ENCODE measurements at regions not wholly inside any gene's neighbourhood (a gene's known extent, or its start where the extent isn't known, plus 50 kb on each side); places are given as distances from the start of the nearest gene placed in this dataset.

DNA sequence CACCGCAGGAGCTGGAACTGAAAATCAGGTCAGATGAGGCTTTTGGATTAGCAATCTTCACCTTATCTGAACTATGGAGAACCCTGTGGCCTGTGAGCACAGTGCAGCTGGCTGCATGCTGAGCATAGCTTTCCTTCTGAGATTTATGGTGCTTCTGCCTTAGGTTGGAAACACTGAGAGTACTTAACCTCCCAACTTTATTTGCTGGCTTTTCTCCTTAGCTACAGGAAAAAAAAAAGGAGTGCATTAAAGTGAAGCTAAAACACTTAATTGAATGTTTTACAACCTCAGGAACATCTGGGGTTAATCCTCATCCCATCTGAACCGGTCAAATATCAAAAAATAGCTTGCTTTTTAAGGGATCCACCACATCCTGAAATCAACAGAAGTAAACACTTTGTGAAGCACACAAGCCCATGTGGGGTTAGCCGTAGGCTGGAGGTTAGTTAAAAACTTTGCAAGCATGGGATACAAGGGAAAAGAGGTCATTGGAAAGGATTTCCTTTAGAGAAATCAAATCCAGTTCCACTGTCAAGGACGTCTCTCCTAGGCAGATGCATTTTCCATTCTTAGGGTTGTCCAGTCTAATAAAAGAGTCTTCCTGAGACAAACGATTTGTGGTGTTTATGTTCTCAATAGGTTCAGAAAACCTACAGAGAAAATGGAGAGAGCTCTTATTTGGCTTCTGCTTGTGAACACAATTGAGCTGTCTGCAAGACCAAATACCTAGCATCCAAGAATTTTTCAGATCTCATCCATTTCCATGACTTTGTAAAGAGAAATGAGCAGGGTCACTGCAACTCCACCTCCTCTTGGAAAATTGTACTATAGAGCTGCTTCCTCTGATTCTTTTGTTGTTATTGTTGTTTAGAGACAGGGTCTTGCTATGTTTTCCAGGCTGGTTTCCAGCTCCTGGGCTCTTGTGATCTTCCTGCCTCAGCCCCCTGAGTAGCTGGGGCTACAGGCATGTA, 470.4 kb upstream of the IGFBP3 start:
- no peak for DNase-seq

DNA sequence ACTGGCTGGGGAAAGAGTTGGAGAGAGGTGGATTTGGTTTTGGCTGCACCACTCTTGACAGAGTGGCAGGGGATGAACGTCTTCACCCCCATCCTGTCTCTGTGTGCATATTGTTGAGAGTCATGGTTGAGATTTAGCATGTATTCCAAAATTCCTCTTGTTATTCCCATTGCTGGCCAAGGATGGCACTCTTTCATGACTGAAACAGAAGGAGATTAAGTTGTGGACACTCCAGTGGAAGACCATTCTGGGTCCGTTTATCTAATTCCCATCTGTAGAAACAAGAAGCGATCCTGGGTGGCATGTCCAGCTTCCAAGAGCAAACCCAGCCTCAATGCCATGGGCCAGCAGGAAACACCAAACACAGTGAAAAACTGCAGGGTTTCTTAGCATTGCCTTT, 469.0 kb upstream of the IGFBP3 start:
- DNase-seq = no peak

DNA sequence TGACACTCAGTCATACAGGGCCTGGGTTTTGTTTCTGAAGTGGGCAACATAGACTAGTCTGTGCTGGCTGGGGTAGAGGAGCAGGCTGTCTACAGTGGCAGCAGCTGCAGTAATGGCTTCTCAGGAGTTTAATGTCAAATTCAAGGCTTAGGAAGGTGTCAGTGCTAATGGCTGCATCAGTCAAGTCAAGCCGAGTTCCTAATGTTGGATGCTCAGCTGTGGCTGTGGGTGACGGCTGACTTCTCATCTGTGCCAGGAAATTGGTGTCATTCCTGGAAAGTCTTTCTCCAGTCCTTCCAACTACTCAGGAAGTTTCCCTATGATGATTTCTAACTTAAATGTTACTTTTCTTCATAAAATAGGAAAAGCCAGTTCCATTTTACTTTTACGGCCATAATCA, 468.1 kb upstream of the IGFBP3 start:
- no peak for DNase-seq

DNA sequence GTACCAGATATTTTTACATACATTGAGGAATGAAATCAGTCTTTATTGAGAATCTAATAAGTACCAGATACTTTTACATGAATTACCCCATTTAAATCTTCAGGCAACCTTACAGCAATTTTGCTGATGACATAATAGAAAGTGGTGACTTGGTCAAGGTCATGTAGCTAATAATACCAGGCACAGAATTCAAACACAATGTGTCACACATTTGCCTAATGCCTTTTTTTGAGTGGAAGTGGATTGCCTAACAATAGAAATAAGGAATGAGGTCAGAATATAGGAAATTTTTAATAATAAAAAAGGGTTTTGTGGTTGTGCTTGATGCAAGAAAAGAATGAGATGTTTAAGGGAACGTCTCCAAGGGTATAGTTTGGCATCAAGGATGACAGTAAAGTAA, 466.6 kb upstream of the IGFBP3 start:
- no peak for DNase-seq

DNA sequence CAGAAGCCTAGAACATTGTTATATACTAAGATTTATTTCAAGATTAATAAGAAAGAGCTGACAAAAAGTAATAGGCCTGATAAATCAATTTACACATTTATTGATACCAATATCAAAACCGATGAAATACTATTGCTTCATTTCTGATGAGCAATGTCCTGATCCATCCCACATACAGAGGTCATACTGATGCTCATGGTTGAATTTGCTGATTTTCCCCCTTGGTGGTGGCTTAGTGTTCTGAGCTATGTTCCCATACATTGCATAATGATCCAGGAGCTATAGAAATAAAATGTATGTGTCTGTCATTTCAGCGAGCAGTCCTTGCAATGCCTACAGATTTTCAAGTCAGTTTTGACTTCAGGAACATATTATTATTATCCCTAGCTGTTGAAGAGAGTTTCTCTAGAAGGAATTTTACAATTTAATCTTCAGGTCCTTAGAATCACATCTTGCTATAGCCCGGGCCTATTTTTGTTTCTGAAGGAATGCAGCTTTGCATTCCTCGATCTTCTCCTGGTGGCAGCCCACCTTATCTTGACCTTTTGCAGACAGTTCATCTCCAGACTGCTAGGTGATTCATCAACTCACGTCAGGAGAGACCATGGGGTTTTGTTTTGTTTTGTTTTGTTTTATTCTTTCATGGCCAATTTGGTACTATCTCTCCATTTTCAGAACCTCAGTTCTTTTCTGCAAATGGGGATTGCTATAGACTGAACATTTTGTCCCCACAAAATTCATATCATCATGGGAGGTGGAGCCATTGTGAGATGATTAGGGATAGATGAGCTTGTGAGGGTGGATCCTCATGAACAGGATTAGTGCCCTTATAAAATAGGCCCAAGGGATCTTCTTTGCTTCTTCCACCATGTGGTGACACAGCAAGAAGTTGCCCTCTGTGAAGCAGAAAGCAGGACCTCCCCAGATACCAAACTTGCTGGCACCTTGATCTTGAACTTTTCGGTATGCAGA, 465.6 kb upstream of the IGFBP3 start:
- no peak for DNase-seq

DNA sequence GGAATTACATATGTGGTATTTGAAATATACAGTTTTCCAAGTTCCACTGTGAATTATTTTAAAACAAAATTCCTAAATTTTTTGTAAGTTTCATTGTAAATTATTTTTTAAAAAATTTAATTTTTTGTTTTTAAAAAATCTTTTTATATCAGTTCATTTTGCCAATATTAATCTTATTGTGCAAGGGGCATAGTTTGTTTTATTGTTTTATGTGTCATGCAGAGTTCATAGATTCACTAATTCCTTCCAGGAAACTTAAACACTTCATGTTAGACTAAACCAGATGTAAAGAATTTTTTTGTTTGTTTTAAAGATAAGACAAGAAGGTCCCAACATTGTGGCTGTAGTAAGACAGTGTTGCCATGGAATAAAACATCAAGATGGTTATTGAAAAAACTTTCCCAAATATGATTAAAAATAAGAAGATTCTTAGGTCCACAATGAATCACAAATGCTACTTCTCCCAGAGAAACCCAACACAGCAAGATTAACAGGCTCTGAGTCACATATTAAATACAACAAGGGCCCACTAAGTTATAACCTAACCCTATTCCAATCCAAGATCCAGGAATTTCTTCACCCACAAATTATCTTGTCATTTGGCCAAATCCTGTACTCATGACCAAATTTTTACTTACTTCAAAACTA, 464.7 kb upstream of the IGFBP3 start:
- DNase-seq = no peak

DNA sequence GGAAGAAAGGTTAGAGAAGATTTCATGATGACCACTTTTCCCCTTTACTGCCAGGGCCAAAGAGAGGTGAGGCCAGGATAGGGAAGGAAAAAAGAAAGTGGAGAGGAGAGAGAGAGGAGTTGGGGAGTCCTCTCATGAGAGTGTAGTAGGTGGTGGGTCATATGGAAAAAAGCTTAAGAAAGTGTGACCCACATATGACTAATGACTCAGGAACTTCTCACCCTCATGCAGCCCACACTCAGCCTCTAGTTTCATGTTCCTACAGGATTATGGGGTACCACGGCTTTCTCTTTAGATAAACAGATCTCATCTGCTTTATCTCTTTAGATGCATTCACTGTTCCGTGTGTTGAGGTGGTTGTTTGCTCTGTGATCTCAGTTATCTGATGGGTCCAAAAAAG, 462.5 kb upstream of the IGFBP3 start:
- DNase-seq = no peak

DNA sequence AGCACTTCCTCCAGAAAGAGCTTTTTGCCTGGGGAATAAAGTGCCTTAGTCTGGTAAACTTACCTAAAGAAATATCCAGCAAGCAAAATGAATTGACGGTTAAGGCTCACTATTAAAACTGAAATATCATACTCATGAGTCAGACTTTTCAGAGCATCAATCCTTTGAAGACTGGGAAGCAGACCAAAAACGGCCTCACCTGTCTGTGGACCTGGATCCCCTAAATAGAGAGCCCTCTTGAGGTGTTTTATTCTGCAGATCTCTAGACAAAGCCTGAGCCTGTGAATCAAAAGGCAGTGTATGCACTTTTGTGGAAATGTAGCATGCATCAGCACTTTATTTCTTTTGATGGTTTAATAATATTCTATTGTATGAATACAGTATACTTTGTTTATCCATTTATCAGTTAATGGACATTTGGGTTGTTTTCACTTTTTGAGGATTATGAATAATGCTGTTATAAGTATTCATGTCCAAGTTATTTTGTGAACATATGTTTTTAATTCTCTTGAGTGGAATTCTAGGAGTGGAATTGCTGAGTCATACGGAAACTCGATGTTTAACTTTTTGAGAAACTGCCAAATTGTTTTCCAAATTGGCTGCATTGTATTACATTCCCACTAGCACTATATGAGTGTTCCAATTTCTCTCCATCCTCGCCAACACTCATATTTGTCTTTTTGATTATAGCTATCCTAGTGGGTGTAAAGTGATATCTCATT, 449.0 kb upstream of the IGFBP3 start:
- no peak for DNase-seq

DNA sequence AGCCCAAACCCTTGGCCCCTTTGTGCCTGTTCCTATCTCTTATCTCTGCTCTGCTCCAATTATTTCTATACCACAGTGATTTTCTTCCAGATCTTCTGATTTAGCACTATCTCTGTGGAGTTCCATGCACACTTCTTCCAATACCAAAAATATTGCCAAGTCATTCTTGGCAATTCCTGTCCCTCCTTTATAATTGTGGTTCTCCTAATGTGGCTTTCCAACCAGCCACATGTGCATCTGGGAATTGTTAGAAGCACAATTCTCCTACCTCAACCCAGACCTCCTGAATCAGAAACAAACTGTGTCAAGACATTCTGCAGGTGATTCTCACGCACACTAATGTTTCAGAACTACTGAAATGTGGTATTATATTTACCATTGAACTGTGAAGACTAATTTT, 447.8 kb upstream of the IGFBP3 start:
- DNase-seq = no peak

DNA sequence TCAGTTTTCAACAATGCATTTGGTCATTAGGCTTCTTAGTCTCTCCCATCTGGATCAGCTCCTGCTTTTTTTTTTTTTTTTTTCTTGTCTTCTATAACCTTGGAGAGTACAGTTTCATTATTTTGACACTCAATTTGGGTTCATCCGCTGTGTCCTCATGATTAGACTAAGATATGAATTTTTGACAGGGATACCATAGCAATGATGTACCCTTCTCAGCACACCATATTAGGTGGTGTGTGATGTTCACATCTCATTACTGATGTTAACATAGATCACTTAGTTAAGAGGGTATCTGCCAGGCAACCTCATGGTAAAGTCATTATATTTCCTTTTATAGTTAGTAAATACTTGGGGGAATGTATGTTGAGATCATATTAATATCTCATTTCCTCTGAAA, 445.5 kb upstream of the IGFBP3 start:
- DNase-seq = no peak

DNA sequence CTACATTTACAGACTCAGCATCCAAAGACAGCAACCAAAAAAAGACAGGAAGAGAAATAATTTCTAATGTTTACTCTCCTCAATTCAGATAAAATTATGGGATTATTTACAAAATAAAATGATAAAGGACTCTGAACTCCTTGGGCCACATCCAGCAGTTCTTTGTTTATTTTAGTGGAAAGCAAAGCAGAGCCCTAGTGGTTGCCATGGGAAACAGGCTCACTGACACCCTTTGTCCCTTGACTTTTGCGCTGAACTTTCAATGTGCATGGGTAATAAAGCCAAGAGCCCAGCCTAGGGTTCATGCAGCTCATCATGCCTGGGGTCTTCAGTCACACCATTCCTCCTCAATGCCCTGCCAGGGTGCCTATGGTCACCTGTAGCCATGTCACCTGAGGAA, 442.6 kb upstream of the IGFBP3 start:
- no peak for DNase-seq

DNA sequence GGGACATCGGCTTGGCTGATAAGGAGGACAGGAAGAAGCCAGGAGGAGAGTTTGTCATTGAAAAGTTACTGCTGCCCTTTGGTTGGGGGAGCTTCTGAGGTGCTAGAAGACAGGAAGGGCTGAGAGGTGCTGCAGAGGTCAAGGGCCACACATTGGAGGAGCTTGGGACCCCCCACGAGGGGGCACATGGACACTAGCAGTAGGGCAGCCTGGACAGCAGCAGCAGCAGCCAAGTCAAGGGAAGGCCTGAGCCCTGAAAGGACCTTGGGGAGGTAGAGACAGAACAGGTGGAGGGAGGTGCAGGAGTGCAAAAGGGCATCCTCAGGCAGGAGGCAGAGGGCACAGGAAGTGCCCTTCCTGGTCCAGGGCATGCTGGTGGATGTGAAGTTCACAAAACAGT, 439.7 kb upstream of the IGFBP3 start:
- no peak for DNase-seq

DNA sequence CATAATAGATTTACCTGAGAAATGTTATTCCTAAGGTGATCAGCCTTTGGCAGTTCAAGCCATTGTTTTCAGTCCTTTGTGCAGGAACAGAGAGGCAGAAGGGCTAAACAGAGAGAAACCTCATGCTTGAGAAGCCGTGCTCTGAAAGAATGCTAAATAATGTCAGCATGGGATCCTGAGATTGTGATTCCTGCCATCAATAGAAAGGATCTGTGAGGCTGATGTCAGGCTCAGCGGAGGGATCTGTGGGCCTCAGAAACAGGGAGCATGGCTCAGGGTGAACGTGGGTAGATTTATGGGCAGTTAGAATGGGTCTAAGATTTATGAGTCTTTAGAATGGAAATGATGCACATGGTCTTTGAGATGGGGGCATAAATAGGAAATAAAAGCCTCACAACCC, 439.2 kb upstream of the IGFBP3 start:
- no peak for DNase-seq

DNA sequence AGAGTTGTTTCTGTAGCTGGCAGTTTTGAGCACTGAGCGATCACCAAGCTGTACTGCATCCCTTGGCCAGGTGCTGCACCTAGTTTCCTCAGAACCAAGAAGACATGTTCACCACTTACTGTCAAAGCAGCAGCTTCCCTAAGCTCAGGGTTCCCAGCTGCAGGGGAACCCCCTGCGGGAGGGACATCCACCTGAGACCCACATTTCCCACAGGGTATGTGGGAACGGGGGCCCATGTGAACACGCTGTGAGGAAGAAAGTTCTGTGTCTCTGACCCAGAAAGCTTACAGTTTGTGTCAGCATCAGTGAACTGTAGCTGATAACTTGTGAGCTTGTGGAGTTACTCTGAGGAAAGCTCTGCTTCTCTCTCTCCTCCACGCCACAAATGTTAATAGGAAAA, 436.8 kb upstream of the IGFBP3 start:
- DNase-seq = no peak

DNA sequence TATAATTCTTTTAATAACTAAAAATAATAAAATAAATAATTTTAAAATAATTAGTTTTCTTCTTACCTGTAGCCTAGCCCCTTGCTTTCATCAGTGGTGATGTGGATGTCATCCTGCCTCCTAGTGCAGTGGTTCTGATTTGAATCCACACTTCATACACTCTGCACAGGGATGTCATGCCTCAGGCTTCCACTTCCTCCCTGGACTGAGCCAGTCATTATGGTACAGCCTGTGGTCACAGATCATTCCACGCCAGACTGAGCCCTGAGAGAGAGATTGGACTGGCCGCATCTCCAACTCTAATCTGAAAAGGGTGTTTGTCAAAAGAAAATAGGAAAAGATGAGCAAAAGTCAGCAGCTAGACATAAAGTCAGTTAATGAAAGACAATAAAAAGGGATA, 436.2 kb upstream of the IGFBP3 start:
- no peak for DNase-seq

DNA sequence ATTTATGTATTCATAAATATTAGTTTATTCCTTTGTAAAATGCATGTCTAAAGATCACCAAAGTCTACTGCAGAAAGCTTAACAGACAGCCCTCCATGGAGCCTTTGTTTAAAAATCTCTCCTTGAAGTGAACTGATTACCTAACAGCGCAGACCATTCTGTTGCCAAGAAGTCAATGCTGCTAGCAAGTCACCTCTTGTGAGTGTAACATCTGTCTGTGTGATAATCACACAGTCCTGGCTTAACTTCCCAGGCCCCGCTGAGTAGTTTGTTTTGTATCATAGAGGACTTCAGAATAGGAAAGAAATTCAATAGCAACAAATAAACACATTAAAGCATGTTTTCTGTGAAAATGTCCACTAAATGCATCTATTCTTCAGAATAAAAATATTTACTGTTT, 435.3 kb upstream of the IGFBP3 start:
- DNase-seq = no peak

DNA sequence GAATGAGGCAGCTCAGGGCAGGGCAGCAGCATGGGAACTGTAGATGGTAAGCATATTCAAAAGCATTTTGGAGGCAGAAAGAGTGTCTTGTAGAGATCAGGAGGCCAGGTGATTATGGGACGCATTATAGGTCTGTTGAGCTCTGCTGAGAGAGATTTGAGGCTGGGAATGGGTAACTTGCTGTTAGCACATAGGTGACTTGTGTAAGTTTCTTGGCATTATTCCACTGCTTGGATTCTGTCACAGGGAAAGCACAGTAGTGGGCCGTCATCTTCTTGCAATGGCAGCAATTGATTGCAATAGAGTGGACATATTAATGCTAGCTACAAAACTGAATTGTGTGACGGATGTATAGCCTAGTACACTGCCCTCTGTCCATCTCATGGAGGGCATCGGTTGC, 434.3 kb upstream of the IGFBP3 start:
- no peak for DNase-seq

DNA sequence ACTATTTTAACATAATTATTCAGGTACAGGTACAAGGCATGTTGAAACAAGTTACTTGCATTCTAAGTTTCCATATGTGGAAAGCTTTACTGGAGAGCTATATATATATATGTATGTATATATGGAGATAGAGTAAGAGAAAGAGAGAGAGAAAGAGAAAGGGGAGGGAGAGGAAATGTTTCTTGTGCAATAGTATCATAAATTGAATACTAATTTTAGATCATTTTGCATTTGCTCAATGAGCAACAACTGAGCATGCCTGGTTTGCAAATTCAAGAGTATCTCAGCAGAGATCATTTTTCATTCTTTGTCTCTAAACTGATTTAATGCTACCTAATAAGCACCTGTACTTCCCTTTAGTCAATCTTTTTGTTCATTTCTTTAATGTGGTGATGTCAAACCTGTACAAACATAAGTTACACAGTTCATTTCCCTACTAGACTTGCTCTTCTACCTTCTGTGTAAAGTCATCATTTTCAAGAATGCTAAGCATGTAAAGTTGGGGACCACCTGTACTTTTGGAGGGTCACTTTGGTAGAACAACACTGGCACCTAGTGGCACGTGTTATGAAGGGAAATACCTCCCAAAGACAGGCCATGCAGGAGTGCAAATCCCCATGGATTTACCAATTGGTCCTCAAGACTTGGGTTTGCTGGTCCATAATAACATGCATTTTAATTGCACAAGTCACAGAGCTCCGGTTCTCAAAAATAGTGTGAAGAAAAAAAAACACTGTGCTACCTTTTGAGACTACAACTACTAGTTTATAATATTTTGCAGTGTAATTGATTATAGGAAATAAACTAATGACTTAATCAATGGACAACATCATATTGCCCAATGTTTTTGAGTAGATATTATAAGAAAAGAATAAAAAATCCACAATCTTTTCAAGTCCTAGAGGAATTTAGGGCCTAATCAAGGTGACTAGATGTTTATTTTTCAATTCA, 431.2 kb upstream of the IGFBP3 start:
- peak; percentile 63 for DNase-seq

DNA sequence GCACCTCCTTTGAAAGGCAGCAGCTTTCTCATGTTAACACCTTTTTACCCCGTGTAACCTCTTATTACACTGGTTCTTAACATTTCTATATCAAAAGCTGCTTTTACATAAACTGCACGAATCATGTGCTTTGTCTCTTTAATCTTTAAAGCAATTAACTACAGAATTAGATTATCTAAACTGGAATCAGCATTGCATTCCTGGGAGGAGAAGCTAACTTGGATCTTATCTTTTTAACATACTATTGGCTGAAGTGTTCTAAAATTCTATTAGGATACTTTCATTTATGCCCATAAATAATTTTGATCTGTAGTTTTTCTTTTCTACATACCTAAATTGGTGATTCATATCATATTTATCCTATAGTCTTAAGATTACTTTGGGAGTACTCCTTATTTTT, 428.4 kb upstream of the IGFBP3 start:
- no peak for DNase-seq

DNA sequence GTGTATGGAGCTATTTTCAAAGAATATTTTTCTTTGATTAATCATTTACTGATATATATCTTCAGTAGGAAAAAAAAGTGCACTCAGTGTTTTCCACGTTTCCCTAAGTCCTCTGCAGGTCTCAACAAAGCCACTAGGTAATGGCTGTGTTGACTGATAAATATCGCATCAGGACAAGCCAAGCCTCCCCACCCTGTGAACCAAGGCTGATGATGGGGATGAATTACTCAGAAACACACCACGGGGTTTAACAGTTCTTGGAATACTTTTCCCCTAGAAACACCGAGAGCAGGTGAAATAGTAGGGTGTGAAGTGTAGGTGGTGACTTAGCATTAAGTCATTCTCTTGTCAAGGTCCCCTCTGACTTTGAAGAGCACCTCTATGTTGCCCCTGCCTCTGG, 423.5 kb upstream of the IGFBP3 start:
- DNase-seq = no peak

DNA sequence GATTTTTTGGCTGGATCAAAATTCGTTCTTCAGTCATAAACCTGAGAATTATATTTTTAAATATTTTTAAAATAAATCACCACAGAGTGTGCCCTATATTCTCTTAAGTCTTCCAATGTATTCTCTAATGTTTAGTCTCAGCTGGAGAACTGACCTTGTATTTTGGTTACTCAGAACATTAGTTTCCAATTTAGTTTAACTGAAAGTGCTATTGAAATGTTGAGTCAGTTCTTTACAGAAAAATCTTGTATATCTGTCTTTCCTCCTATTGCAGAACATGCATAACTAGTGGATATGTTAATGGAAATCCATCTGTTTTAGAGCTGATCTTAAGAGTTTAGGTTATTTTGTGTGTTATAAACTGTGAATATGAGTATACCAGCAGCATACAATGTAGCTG, 422.7 kb upstream of the IGFBP3 start:
- no peak for DNase-seq
